SU-DHL-6 (cell line): ENCODE measurements at regions not wholly inside any gene's neighbourhood (a gene's known extent, or its start where the extent isn't known, plus 50 kb on each side); places are given as distances from the start of the nearest gene placed in this dataset.

Experiments
- EZH2phosphoT487 ChIP-seq: fragments of 200-600 bp; sonication (generic), shearing (Covaris generic); conservative IDR thresholded peaks from 2 replicates; pipeline ENCODE4 v1.6.1; 2018; ENCODE audit warnings: mild to moderate bottlenecking, antibody characterized with exemption, low read length, moderate library complexity, mixed read lengths
- TF ChIP-seq, protein P1 (sequence below): fragments of 200-600 bp; sonication (generic); IDR thresholded peaks from one replicate; pipeline ENCODE4 v1.5.1; 2017; ENCODE audit warnings: antibody characterized with exemption, mild to moderate bottlenecking, low read length, moderate library complexity; ENCODE audit not compliant: insufficient read depth, poor library complexity, severe bottlenecking

DNA sequence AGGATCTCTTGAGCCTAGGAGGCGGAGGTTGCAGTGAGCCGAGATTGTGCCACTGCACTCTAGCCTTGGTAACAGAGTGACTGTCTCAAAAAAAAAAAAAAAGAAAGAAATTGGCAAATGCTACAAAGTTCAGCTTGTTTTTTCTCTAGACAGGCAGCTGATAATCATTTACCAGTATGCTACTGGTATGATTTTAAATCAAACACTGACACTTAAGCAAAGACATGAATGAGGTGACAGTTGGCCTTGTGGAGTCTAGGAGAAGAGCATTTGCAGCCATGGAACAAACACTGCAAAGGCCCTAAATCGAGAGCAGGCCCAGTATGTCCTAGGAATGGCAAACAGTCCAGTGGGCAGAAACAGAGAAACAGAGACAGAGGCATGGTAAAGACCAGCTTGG, 99.7 kb upstream of the CEP85L start:
- TF ChIP-seq, protein P1, sequence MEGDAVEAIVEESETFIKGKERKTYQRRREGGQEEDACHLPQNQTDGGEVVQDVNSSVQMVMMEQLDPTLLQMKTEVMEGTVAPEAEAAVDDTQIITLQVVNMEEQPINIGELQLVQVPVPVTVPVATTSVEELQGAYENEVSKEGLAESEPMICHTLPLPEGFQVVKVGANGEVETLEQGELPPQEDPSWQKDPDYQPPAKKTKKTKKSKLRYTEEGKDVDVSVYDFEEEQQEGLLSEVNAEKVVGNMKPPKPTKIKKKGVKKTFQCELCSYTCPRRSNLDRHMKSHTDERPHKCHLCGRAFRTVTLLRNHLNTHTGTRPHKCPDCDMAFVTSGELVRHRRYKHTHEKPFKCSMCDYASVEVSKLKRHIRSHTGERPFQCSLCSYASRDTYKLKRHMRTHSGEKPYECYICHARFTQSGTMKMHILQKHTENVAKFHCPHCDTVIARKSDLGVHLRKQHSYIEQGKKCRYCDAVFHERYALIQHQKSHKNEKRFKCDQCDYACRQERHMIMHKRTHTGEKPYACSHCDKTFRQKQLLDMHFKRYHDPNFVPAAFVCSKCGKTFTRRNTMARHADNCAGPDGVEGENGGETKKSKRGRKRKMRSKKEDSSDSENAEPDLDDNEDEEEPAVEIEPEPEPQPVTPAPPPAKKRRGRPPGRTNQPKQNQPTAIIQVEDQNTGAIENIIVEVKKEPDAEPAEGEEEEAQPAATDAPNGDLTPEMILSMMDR: no peak
- TF ChIP-seq EZH2phosphoT487: no peak
